NCI-H226 (cell line): ENCODE measurements at regions not wholly inside any gene's neighbourhood (a gene's known extent, or its start where the extent isn't known, plus 50 kb on each side); places are given as distances from the start of the nearest gene placed in this dataset.
"Not testable (repeated sequence)": the region's sequence is repeated elsewhere in the genome, so short reads cannot be mapped to it uniquely, and the experiment has no call there.

ENCODE experiments used
- DNase-seq: peaks from one replicate; pipeline ENCODE4 v3.0.0-alpha.2; 2015

DNA sequence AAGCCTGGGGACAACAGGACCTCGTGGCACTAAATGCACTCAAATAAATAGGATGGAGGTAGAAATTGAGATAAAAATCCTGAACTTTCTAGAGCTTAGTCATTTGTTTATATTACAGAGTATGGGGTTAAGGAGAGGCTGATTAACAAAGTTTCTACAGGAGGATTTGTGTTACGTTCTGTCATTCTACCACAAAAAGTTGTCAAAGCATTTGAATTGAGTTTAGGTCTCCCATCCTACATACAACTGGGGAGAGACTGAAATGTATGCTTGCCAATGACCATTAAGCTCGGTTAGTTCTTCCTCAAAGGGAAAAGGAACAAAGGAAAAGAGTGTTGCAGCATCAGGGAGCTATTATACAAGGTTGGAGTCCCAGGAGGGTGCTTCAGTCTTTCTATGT, 597.9 kb downstream of the COL12A1 start:
- no peak for DNase-seq

DNA sequence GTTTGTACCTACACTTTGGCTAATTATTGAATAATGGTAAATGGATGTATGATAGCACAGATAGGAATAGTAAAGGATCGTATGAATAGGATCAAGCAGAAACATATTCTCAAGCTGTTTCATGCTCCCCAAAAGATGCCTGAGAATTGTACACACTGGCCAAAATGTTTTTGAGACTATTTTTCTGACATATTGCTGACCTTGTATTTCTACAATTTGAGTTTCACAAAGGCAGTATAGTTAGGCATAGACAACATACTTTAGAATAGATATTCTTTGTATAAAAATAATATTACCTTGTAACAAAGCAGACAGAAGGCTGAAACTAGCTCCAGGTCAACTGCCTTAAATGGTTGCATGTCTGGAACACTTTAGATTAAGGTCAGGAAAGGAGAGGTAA, 598.4 kb downstream of the COL12A1 start:
- DNase-seq, result no peak

DNA sequence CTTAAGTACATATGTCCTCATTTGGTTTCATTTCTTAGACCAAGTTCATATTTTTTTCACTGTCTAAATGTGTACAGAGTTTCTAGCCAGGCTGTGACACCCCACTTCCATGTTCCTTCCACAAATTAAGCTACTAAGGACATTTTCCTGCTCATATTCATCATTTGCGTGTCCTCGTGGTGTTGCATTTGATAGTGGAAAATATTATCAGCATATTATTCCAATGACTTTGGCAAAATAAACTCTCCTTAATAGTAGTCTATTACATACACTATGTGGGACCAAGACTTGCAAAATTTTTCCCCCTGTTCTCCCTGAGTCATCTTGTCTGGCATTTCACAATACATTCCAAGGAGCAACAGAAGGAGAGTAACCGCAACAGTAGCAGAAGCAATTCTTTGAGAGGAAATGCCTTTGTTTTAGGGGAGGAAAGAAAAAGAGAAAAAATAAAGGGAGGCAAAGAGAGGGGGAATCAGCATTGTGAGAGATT, 599.2 kb downstream of the COL12A1 start:
- DNase-seq, result peak; percentile 93

DNA sequence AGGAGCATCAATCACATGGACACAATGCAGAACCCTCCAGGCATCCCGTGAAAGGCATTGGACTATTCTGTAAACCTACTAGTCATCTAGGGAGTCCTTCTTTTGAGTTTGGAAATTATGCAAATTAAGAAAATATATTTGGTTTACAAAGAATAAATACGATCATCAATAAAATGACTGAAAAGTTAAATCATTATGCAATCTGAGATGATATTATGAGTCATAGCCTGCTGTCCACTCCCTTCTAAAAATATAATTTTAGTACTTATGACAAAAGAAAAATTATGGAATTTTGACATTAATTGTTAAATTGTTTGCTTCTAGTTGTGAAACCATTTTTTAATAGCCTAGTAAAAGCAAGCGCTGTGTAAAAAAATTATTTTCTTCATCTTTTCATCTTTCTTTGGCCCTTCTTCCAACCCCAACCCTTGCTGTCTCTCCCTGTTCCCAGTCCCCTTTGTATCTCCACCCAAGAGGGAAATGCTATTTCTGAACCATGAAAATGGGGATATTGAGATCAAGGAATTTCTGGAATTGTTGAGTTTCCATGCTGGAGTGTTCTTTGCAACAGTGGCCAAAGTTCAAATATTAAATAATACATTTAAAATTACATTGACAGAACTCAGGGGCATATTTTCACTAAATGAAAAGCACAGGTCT, 599.8 kb downstream of the COL12A1 start:
- no peak for DNase-seq

DNA sequence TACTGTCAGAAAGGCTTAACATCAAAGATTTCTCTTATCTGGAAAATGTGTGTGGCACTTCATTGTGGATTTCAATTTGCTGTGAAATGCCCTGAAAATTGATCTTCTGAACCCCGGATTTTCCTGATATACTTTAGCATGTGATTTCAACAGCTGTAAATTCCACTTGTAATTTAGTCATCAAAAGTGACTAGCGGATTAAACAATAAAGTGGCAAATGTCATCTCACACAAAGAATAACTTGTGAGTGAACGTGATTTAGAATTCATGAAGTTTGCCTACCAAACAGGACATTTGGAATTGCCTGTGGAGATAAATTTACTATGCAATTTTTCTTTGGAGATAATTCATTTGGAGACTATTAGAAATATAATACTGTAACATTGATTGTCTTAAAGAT, 601.6 kb downstream of the COL12A1 start:
- no peak for DNase-seq

DNA sequence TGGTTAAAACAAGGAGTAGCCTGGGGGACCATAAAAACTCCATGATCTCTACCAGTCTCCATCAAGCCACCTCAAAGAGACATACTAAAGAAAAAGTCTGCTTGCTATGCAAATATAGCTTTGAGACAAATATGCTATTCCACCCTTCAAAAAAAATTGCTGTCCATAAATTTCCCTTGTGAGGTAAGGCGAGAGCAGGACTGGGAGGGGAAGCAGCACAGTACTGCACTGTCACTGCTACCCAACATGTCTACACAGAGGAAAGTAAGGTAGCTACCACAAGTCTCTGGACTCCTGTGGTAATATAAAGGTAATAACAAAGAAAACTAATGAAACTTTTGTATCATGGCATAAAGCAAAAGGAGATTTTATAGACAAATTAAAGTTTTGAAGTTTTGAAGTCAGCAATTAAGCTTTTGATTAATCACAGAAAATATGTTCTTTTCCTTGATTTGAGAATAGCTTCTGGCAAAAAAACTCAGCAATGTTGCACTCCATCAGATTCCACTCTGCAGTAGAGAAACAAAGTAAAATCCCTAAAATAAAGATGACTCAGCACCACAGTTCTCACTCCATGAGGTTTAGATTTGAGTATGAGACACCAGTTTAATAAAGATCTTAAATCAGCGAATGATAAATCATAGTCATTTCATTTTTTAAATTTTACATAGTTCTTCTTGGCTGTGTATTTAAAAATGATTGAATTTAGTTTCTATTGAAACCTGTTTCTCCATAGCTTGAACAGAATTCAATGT, 602.4 kb downstream of the COL12A1 start:
- DNase-seq, result no peak

DNA sequence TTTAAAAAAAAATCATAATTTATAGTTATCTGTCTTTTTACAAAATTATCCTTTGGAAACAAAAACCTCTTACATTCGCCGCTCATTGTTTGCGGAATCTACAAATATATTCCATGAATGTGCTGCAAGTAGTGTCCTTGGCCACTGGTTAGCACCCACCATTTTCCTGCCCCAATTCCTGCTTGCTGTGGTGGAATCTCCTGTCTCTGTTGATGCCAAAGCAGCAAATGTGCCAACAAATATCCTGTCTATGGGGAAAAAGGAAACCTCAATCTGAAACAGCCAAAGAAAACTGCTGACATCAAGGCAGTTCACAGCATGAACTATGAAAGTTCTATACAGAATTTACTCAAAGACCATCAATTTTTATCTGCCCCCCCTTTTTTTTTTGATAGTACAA, 603.6 kb downstream of the COL12A1 start:
- DNase-seq, result no peak

DNA sequence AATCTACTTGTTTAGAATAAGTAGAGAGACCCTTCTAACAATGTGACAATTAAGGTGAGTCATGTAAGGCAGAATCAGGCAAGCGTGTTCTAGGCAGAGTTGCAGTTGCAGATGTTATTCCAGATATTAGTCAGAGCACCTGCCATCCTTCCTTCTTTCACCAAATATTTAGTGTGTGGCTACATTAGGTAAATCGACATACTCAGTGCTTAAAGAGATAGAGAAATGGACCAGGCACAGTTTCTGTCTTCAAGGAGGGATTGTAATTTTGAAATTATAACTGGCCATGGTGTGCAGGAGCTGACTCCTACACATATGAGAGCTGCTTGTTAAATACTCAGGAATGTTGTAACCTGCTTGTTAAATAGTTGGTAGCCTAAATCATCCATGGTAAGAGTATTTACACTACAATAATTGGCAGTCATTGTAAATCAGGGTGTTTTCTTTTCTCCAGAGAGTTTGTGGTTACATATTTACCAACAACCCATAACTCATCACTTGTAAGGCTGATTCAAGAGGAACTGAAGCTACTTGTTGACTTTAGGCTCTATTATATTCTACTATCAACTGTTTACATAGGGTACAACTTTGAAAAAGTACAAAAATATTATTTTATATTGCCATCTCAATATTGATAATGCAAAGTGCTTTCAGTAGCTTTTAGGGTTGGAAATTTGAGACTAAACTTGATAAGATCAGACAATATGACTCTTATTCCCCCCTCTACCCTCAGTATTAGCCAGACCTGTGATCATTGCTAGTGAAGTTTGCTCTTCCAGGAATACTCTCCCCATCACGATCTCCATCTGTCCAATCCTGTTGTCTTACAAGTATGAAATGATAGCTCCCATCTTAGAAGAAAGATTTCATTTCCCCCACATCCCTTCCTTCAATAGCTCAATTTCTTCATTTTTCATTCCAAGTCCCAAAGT, 607.1 kb downstream of the COL12A1 start:
- peak; percentile 63 for DNase-seq

DNA sequence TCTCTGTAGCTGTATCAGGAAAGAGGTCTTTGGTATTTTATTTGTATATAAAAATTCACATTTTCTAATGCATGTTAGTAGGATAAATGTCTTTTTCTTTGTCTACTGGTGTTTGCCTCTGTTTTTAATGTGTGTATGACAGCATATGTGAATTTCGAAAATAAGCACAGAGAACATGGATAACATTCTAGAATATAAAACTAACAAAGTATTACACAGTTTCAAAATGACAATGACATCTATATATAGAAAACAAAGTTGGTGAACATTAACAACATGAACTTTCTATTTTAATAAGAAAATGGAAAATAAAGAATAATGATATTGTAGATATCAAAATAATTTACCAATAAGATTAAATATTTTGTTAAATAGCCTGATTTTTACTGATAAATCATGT, 608.0 kb downstream of the COL12A1 start:
- DNase-seq, result no peak

DNA sequence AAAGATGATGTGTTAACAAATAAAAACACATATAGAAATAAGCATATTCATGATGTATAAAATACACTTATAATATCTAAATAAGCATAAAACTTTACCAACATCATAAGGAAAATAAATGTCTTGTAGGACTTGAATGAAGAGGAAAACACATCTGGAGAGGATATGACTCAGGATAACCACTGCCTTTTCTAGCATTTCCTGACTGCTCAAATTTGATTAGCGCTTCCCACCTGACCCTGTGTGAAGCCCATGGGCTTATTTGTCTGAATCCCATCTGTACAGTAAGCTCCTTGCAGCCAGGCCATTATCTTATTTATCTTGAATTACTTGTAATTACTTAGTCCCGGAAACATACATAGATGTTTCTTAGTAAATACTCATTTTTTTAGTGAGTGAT, 608.6 kb downstream of the COL12A1 start:
- peak; percentile 22 for DNase-seq

DNA sequence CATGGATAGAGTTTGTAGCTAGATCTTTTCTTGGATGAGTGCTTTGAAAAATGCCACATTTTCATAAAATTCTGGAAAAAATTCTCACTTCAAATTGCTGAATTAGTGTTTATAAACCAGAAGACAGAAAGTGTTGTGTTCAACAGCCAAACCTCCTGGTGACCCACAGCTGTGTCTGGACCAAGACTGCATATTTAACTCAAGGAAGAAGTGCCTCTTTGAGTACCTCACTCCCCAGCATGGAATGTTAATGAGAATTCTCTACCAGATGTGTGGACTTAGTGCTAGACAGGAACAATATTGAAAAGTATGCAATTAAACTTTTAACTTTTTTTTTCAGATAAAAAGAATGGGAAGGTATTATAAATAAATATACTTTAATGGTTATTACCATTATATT, 609.3 kb downstream of the COL12A1 start:
- no peak for DNase-seq

DNA sequence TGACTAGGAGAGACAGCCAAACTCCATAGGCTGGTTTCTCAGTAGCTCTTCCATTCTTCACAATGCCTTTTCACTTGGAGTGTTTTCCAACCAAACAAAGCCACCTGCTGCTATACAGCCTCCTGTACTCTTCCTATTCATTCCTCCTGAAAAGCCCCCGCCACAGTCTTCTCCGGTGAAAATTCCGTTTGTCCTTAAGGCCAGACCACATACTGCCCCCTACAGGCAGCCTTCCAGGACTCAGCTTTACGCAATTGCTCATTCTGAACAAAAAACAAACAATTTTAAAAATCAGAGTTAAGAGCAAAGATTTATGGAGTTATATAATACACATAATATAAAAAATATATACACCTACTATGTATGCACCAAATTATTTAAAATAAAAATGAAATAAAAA, 611.5 kb downstream of the COL12A1 start:
- DNase-seq, result not testable (repeated sequence)

DNA sequence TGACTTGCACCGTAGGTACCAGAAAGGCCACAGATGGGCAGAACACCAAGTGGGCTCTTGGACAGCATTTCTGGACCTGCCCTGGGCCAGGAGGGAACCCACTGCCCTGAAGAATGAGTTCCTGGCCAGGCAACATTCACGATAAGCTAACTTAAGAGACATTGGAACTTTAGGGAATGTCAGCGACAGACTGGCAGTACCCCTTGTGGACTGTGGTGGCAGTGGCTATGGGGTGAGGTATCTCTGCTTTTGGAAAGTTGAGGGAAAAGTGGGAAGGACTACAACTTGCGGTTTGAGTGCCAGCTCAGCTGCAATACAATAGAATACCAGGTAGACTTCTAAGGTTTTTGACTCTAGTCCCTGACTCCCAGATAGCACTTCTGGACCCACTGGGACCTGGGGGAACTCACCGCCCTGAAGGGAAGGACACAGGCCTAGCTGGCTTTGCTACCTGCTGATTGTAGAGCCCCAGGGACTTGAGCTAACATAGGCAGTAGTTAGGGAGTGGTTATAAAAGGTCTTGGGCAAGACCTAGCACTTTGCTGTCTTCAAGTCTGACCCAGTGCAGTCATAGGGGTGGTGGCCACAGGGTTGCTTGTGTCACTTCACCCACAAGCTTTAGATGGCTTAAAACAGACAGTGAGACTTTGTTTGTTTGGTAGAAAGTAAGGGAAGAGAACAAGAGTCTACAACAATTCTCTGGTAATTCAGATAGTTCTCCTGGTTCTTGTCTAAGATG, 617.6 kb downstream of the COL12A1 start:
- no peak for DNase-seq

DNA sequence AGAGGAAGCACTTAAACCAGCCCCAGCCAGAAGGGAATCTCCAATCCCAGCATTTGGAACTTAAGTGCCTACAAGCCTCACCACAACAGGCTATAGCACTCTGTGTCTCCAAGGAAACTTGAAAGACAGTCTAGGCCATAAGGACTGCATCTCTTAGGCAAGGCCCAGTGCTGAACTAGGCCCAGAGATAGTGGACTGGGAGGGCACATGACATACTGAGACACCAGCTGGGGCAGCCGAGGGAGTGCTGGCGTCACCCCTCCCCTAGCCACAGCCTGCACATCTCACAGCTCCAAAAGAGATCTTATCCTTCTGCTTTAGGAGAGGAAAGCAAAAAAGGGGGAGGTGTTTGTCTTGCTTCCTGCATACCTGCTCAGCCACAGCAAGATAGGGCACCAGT, 618.5 kb downstream of the COL12A1 start:
- DNase-seq, result no peak

DNA sequence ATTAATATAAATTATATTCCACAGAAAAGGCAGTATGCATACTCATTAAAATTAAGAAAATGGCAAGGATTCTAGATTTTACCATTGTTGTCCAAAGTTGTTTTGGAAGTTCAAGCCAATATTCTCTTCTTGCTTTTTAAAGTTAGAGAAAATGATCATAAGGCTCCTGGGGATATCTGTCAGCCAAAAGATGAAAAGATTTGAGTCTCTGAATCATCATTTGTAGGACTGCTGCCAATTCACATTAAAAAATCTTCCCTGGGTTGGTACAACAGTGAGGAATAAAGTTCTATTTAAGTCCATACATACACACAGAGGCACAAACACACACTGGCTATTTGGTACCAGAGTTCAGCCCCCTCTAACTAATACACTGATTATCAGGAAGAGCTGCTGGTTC, 620.1 kb downstream of the COL12A1 start:
- peak; percentile 28 for DNase-seq

DNA sequence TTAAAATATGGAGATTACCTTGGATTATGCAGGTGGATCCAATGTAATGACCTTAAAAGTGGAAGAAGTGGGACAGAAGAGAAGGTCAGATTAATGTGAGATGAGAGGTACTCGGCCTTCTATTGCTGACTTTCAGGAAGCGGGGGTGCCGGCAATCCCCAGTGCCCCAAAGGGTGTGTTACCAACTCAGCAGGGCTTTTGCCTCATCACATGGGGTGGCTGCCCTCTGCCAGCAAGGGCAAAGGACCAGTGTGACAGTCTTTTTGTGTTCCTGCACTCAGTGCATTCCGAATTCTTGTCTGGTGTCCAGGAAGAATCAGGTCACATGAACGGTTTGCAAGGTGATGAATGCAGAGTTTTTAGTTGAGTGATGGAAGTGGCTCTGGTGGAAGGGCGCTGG, 624.2 kb downstream of the COL12A1 start:
- no peak for DNase-seq

DNA sequence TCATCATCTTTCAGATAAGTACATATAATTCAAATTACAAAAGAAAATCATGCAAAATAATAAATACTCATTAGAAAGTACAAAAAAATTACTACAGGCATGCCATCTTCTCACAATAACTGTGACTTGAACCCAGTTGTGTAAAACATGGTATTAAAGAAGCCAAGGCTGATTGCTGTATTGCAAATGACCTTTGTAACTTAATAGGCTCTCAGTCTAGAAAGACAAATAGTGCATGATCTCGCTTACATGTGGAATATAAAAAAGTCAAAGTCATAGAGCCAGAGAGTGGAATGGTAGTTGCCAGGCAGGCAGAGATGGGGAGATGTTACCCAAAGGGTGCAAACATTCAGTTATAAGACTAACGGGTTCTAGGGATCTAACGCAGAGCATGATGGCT, 626.1 kb downstream of the COL12A1 start:
- DNase-seq, result no peak

DNA sequence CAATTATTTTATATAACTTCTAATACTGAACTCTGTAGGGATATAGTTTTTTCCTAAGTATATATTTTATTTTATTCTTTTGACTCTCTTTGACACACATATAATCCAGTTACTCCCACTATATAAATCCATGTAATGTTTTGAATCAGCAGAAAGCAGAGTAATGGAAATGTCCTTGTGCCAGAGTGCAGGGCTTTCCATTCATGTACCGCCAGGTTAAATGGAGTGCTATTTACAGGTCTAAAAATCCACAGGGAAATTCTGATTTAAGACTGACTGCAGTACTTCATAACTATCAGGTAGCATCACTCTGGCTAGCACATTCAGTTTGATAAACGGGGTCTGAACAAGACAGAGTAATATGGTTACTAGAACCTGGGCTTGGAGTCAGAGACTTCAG, 626.8 kb downstream of the COL12A1 start:
- no peak for DNase-seq

DNA sequence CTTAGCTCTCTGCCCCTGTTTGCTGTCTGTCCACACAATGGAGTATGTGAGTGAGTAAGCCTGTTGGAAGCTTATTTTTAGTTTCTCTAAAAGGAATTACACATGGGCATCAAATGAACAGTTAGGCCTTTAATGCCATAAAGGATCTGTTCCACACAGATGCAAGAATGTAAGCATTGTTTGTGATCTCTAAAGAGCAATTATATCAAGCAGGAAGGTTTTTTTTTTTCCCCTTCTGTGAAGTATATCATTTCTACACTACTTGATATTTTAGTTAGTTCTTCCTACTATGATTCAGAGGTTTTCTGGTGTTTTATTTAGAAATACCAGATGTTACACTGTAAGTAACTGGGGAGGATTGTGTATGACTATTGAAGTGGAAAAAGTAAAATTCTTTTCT, 627.5 kb downstream of the COL12A1 start:
- DNase-seq, result peak; percentile 1

DNA sequence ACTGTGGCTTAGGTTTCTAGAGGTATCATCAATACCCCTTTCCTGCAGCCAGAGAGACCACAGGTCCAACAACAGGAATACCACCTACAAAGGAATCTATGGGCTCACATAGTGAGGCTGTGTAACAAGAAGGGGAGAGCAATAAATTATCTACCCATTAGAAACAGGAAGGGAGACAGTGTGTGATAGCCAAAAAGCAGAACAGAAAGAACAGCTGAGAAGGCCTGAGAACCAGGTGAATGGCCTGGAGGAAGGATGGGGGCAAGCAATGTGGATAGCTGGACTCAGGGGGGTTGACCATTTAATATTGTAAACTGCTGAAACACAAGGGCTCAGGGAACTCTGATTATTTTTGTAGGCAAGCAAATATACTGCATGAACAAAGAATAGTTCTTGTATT, 628.2 kb downstream of the COL12A1 start:
- DNase-seq, result no peak

DNA sequence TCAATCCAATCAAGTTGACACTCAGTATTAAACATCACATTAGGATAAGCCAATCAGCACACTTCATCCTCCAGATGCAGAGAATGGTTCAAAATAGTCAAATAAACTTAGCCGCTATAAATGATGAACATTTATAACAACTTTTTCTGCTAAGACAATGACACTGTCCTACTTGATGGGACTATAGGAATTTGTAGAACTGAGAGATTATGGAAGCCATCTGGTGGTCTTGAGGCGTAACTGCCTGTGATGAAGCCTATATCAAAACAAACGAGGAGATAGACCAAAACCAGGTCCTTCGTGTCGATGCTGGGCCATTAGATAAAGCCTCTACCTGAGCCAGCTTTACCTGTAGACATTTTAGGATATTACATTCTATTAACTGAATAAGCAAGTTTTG, 631.1 kb downstream of the COL12A1 start:
- DNase-seq, result no peak

DNA sequence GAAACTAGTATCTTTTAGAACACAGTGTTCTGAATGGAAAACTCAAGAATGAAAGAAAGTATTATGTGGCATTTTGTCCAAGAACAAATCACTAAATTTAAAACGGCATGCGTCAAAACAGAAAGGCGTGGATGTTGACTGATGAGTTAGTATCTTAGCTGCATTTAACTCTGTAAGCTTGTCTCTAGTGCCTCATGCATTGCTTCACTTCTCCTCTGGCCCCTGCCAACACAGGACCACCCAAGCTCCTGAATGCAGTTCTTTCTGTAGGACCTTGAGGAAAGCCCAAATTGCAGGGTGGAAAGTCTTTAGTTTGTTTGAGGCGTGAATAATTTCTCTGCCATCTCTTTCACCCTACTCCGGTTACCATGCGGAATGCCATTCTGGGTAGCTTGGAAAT, 632.2 kb downstream of the COL12A1 start:
- DNase-seq, result no peak

DNA sequence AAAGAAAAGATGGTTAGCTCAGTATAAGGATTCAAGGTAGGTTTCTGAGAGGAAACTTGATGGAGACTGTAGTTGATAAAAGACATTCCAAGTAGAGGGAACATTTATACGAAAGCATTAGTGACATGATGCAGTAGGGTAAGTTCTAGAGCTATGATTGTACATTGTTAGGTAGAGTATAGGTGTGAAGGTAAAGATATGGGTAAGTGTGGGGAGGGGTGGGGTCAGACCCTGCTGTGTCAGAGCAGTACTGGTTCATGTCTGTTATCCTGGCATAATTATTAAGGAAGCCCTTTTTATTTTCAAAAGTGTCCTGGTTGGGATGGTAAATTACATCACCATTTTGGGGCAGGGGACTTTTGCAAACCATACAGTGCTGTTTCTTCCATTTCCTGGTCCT, 635.8 kb downstream of the COL12A1 start:
- no peak for DNase-seq
